ENCODE measurements at regions not wholly inside any gene's neighbourhood (a gene's known extent, or its start where the extent isn't known, plus 50 kb on each side); places are given as distances from the start of the nearest gene placed in this dataset.
"Not testable (repeated sequence)": the region's sequence is repeated elsewhere in the genome, so short reads cannot be mapped to it uniquely, and the experiment has no call there.

DNA sequence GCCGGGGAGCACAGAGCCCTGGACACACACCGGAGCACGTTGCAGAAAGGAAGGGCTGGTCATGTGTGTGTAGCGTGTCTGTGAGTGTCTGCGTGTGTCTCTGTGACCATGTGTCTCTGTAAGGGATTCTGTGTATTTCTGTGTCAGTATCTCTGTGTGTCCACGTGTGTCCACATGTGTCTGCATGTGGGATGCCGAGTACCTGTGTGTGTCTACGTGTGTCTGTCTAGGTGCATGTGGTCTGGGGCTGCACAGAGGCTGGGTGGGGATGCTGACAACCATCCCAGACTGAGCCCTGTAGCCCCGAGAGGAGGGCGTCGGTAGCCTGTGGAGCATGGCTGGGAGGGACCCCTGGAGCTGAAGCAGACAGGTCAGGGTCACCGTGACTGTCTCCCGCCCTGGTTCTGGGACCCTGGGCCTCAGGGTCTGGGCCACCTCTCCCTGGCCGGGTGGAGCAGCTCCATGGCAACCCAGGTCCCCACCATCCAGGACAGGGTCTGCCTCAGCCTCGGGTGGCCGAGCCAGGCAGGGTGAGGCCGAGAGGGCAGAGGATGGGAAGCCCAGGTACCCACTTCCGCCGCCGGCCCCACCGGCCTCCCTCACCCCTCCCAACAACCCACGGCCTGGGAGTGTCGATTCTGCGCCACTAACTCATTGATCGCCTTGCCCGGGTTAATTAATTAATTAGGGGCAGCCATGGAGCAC is 122.7 kb downstream of the FAM53A start:
- no peak for DNase-seq (ENCODE audit: low spot score)

DNA sequence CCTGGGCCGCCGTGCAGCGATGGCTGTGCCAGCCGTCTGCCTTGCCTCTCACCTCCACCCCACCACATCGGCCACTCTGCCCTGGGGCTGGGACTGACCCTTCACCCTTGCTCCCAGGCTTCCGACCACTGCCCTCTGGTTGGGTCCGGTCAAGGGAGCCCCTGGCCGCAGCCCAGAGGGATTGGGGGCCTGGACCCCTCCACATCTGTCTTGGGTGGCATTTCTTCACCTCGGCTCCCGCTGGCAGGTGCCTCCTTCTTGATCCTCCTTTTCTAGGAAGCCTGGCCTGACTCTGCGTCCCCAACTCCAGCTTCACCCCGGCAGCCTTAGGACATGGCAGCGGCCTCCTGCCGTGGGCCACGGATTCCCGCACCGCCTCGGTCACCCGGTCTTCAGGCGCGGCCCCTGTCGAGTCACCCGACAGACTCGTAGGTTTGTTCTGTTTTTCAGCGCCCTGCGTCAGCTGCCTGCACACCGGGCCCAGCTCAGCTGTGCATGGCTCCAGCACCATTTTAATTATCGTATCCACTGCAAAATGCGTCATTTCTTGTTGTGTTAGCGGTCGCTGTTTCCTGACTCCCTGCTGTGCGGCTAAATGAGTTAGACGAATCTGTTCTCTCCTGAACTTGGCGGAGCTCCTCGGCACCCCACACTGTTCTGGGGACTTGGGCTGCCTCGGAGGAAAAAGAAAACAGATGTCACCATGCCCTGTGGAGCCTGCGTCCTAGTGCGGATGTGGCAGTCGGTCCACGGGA is 124.0 kb downstream of the FAM53A start:
- no peak for DNase-seq (ENCODE audit: low spot score)

DNA sequence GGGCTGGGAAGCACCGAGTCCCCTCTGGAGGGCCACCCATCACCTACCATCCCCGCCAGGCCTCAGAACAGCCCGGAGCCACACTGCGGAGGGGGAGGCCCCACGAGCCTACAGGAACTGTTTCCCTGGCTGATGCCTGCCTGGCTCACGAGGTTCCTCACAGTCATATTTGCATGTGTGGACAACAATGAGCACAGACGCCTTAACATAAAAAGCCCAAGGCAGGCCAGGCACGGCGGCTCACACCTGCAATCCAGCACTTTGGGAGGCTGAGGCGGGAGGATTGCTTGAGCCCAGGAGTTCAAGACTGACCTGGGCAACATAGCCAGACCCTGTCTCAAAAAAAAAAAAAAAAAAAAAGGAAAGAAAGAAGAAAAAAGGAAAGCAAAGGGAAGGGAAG is 125.9 kb downstream of the FAM53A start:
- DNase-seq (ENCODE audit: low spot score) = no peak

DNA sequence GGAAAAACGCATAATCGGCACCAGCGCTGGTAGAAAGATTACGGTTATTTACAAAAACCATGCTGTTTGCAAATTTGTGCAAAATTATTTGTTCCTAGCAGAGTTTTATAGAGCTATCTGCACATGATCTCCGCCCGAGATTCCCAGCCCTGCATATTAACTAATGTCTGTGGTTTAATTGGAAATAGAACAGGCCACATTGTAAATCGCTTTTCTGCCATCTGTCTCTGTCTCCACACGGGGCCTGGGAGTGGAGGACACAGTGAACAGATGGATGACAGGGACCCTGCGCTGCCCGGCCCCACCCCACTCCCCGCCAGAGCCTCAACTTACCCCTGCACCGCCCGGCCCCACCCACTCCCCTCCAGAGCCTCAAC is 126.9 kb downstream of the FAM53A start:
- DNase-seq (ENCODE audit: low spot score) = no peak

DNA sequence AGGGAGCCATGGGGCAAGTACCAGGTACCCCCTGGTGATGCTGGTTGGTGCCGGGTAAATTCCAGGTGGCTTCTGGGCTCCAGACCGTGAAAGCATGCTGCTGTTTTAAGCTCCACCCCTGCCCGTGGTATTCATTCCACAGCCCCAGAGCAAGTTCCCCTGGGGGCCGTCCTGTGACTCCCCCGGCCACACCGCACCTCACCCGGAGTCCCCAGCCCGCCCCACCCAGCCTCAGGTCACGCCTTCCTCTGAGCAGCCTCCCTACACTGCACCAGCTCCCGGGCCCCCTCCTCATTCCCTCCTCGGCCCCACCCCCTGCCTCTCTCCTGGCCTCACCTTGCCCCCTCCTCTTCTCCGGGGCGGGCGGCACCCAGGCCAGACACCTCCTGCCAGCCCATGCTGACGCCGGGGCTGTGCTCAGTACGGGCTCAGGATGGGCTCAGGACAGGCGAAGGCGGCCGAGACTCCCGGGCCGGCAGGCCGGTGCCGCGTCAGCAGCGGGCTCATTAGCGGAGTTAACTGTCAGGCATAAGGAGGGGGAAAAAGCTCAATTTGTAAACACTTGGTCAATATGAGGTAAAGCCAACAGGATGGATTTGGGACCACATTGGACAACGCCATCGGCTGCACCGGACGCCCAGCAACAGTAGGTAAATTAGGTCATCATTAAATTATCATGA is 127.4 kb downstream of the FAM53A start:
- no peak for DNase-seq (ENCODE audit: low spot score)

DNA sequence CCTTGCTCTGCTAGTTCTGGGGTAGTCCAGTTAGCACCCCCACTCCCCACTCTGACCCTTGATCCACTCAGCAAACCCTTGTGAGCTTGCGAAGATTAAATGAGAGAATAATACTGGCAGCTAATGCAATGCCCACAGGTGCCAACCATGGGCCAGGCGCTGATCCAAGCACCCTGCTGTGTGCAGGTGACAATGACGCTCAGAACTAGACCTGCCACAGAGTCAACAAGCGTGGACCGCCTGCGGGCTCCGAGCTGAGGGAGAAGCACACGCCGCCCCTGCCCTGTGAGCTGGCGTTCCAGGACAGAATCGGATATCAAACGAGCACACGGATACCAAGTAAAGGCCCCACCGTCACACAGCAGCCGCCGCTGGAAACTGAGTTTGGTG is 129.2 kb downstream of the FAM53A start:
- no peak for DNase-seq (ENCODE audit: low spot score)

DNA sequence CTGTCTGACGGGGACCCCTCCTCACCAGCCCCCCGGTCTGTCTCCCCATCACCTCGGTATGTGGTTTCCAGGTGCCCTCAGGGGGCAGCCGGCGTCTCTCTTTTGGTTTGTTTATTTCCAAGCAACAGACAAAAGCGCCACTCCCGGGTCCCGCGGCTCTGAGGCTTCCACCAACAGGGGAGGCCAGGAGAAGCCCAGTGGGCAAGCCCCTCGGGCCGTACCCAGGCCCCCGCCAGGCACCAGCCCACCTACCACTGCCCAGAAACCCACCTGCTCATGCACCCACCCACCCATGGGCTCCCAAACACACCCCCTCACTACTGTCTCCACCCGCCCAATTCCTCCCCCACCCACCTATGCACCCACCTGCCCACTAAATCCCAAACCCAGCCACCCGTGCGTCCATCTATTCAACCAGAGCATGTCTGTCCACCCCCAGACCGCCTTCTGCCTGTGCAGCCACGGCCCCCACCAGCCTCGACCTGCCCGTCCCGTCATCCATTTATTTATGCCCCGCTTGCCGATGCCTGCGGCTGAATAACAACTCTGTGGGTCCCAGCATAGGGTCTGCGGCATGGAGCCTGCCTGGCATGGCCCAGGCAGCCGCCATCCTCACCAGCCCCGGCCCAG is 129.8 kb downstream of the FAM53A start:
- DNase-seq (ENCODE audit: low spot score) = no peak

DNA sequence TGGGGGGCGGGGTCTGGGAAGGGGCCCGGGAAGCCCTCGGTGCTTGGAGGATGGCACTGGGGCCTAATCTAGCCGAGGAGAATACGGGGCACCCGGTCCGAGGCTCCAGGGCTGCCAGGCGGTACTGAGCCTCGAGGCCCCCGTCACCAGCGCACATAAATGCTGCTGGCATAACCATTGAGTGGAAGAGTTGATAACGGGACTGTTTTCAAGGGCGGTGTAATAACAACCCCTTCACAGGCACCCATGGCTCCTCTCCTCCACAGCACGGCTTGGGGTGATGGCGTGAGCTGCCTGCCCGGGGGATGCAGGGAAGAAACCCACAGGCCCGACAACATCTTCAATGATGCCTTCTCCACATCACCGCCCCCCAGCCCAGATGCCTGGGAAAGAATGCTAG is 130.7 kb downstream of the FAM53A start:
- no peak for DNase-seq (ENCODE audit: low spot score)

DNA sequence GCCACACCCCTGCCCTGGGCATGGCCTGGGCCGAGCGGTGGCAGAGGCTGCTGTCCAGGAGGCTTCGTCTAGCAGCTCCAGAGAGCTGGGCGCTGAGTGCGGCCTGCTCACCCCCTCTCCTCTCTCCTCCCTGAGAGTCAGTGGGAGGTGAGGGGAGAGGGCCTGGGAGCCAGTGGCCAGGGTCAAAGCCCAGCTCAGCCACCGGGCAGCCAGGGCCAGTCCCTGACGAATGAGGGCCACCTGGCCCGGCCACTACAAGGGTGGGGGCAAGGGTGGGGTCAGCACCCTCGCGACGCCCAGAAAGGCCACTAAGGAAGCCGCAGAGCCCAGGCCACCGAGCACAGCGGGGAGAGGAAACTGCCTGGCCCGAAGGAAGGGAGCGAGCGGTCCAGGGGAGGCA is 131.7 kb downstream of the FAM53A start:
- DNase-seq (ENCODE audit: low spot score) = no peak

DNA sequence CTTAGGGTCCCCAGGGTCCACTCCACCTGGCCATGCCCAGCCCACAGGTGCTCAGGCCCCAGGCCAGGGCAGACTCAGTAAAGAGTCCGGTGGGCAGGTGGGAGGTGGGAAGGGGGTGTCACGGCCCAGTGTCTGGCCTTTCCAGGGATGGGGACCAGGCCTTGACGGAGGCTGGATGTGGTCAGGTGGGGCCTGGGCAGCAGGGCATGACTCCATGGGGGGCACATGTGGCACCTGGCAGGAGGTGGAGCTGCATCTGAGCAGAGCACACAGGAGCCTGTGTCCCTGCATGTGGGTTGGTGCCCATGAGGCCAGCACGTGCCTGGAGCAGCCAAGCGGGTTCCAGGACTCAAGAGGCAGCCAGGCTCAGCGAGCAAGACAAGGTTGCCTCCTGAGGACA is 132.9 kb downstream of the FAM53A start:
- no peak for DNase-seq (ENCODE audit: low spot score)

DNA sequence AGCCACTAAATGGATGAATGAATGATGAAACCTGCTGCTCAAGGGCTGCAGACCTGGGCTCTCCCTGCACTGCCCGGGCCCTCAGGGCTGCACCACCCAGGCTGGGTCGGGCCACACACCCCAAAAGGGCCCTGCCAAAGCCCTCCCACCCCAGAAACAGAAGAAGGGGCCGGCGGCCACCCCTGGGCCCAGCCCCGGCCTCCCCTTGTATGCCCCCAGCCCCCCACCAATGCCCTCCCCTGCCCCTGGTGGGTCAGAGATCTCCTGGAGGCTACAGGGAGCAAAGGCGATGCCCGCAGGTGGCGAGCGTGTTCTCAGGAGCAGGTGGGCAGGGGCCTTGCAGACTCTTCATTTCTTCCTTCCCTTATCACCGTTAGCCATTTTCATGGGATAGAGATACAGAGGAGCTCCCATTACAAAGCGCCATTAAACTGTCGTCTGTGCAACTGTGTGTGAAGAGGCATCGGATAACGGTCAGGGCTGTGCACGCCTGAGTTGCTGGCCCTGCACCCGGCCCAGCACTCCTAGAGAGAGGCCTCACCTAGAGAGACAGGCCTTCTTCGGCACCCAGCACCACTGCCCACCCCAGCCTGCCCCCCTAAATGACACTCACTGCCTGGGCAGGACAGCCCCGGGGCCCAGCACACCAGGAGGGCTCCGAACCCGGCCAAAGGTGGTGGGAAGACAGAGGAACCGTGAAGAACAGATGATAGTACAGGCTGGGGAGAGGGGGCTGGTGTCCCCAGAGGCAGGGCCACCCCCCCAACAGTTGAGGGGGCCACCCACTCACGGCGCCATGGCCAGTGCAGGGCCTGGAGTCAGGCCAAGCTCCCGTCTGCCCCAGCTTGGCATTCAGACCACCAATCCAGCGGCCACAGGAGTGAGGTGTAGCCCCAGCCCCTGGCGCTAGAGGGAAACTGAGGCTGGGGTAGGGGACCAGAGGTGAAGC is 133.7 kb downstream of the FAM53A start:
- DNase-seq (ENCODE audit: low spot score) = no peak

DNA sequence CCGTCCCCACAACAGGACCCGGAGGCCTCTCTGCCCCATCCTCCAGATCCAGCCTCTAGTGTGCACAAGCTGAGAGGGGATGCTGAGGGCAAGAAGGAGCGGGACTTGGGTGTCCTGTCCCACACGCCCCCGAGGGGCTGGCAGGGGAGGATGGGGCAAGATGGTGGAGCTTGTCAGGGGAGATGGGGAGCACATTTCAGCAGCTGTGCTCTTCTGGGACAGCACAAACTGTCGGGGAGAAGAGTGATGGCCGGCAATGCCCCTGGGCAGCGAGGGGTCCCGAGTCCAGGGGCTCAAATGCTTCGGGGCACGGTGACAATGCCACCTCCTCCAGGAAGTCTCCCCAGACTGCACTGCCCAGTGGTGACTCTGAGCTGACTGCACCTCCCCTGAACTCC is 134.5 kb downstream of the FAM53A start:
- DNase-seq (ENCODE audit: low spot score) = no peak

DNA sequence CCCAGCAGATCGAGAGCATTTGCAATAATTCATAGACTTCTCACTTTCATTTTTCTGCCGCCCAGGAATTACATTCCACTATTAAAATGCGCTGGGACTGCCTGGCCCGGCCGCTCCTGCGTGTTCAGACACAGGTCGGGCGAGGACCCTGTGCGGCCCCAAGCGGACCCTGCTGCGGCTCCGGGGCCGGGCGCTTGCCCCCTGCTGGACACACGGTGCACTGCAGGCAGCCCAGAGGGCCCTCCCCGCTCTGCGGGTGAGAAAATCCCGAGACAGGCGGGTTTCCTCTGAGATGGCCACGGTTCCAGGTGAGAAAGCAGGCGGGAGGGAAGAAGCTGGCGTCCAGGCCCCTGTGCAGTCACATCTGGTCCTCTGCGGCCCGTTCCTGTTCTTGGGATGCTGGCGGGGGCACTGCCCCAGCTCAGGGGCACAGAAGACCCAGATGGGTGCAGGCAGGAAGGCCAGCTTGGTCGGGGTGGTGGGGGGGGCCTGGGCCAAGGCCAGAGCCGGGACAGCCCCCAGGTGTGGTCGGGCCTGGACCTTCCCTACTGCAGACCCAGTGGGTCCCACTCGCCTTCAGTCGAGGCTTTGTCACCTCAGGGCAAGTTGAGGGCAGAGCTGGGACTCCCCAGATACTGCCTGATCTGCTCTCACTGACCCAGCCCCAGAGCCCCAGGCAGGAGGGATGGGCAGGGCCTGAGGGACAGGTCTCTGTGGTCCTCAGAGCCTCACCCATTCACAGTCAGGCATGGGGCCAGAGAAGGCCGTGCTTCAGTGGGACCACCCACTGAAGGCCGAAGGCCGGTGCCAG is 135.1 kb downstream of the FAM53A start:
- not testable (repeated sequence) for DNase-seq (ENCODE audit: low spot score)

DNA sequence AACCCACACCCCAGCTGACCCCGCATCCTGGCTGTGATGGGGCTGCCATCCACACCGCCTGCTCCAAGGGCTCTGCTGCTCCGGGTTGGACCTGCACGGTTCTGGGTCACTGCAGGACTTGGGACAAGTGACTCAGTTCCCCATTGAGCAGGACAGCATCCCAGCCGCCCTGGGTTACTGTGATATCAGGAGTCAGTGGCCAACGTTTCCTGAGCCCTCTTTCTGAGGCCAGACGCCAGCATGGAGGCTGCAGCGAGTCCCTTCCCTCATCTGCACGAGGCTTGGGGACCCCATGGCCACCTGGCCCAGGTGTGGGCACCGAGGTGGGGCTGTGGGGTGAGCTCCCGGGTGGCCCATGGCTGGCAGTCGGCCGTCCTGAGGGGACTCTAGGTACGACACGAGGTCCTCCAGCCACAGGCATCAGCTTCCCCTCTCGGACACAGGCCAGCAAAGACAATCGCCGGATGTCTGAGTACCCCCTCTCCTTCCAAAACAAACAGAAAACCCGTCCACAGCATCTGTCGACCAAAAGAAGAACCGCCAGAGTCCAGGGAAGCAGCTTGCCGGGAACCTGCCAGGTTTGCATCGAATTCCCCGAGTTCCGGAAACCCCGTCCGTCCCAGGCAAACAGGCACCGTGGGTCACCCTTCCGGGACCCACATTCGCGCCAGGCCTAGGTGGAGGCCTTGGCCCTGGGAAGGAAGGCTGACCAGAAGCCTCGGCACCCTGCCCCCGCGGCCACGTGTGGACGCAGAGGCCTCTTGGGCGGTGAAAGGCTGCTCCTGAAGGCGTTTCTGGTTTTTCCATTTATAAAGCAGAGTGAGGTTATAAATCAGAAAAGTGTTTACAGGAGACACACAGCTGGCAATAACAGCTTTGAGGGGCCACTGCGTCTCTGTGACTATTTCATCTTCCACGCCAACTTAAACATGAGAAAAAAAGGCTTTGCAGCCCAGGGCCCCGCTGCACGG is 136.0 kb downstream of the FAM53A start:
- no peak for DNase-seq (ENCODE audit: low spot score)

DNA sequence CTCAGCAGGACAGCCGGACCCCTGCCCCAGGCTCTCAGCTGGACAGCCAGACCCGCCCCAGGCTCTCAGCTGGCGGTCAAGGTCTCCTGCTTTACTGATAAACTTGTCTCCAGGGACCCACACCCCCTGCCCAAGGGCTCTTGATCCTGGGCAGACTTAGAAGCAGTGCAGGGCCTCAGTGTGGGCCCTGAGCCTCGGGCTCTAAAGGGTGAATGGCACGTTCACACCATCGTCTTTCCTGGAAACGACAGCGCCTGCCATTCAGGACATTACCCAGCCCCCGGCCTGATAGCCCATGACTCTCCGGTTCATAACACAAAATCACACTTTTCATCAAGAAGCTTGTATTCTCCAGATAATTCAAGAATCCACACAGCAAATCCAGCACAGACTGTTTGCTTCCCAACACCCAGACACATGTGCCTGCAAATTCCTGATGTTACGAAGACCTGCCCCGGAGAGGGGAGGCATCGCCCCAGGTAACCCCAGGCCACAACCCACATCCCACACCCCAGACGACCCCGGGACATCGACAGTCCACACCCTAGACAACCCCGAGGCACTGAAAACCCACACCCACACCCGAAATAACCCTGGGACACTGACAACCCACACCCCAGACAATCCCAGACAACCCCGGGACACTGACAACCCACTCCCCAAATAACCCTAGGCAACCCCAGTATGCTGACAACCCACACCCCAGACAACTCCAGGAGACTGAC is 136.8 kb downstream of the FAM53A start:
- no peak for DNase-seq (ENCODE audit: low spot score)

DNA sequence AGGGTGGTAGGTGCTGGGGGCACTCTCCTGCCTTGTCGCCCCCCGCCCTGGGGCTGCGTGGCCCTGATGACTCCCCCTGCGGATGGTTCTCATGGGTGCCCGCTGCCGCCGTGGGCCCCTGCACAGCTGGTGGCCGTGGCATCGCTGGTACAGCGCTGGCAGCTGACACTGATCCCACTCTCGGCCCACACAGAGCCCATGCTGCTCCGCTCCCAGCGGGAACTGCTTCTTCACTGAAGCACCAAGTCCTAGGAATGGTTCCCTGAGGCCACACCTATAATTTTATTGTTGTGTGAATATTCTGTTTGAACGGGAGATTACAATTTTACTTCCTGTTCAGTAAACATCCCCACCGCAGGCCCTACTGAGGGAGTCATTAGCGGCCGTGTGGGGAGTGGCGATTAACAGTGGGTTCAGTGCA is 138.6 kb upstream of the NKX1-1 start:
- no peak for DNase-seq (ENCODE audit: low spot score)

DNA sequence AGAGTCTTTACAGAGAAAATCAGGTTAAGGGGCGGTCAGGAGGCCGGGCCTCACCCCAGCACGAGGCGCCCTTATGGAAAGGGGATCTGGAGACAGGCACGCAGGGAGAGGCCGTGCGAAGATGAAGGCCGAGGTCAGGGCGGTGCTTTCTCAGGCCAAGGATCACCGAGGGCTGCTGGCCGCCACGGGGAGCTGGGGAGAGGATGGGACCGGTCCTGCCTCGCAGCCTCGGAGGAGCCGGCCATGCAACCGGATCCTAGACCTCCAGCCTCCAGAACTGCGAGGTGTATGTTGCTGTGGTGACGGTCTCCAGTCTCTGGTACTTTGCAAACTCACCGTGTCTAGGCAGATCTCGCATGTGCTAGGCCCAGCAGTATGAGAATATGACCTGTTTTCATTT is 138.2 kb upstream of the NKX1-1 start:
- DNase-seq (ENCODE audit: low spot score) = not testable (repeated sequence)

DNA sequence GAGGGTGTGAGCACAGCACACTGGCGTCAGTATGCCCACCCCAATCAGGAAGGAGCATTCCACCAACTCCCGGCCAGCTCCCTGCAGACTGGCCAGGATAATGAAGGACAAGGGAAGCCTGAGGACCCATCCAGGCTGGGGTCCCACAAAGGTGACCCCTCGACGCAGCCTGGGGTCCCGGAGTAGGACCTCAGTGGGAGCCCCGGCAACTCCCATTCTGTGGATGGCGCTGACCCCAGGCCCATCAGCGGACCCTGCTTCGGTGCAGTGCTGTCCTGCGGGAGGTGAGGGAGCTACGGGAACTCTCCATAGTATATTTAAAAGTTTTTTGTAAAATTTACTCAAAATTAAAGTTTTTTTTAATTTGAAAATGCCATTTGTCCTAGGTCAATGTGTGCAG is 137.7 kb upstream of the NKX1-1 start:
- no peak for DNase-seq (ENCODE audit: low spot score)

DNA sequence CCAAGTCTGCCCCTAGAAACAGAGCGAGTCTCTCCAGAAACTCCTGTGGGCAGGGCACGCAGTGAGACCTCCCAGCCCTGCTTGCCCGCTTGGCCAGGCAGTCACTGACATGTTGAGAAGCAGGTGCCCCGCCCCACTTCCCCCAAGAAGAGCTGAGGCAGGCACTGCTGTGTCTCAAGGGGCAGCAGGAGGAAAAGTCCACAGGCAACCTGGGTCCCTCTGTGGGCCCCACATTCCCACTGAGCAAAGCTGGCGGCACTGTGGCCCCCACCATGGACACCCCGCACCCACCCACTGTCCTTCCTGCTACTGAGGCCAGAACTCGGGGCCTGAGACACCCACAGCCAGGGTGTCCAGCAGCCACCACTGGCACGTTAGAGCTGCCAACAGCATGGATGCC is 137.3 kb upstream of the NKX1-1 start:
- no peak for DNase-seq (ENCODE audit: low spot score)
